Peyer's patch (tissue), 4 donors: ENCODE measurements at regions not wholly inside any gene's neighbourhood (a gene's known extent, or its start where the extent isn't known, plus 50 kb on each side); places are given as distances from the start of the nearest gene placed in this dataset.

Experiments
- DNase-seq, 3 donors: peaks; one replicate each; pipeline ENCODE4 v3.0.0-alpha.2; 2017 to 2019
- H3K27ac ChIP-seq, 4 donors: fragments of 200-600 bp; sonication (generic); one replicate each; pipeline ENCODE4 v1.5.1; 2016 to 2019
- H3K27me3 ChIP-seq, 2 donors: fragments of 200-600 bp; sonication (generic); one replicate each; pipeline ENCODE4 v1.5.1; 2019
- H3K36me3 ChIP-seq, 3 donors: fragments of 200-600 bp; sonication (generic); one replicate each; pipeline ENCODE4 v1.5.1; 2016 to 2019
- H3K4me1 ChIP-seq, 4 donors: fragments of 200-600 bp; sonication (generic); one replicate each; pipeline ENCODE4 v1.5.1; 2016 to 2019
- H3K4me3 ChIP-seq, 4 donors: fragments of 200-600 bp; sonication (generic); 1 replicate in 3 of 4; 2 replicates in 1 of 4; pipeline ENCODE4 v1.5.1; 2016 to 2019; ENCODE audit warnings: mild to moderate bottlenecking in 1 of 4
- H3K9me3 ChIP-seq, 4 donors: fragments of 200-600 bp; sonication (generic); one replicate each; pipeline ENCODE4 v1.5.1; 2016 to 2019; ENCODE audit warnings: mild to moderate bottlenecking in 1 of 4
- POLR2A ChIP-seq, 2 donors: fragments of 450-650 bp; IDR thresholded peaks; one replicate each; pipeline ENCODE4 v1.5.1; 2017; ENCODE audit warnings: antibody characterized with exemption in 2 of 2, mild to moderate bottlenecking in 2 of 2, moderate library complexity in 2 of 2
- TF ChIP-seq, protein P1 (sequence below), 6 experiments: fragments of 450-650 bp in 4 of 6; fragments of 200-600 bp in 2 of 6; sonication (generic) in 1 of 6; IDR thresholded peaks; one replicate each; pipeline ENCODE4 v1.5.1; 2017 to 2019; ENCODE audit warnings: antibody characterized with exemption in 6 of 6, mild to moderate bottlenecking in 3 of 6, moderate library complexity in 1 of 6

GRCh38 chr18:27871726-27872125 is 305.2 kb downstream of the CDH2 start:
- TF ChIP-seq POLR2A (IDR thresholded peaks at IDR 0.05), result no peak
- TF ChIP-seq, protein P1, sequence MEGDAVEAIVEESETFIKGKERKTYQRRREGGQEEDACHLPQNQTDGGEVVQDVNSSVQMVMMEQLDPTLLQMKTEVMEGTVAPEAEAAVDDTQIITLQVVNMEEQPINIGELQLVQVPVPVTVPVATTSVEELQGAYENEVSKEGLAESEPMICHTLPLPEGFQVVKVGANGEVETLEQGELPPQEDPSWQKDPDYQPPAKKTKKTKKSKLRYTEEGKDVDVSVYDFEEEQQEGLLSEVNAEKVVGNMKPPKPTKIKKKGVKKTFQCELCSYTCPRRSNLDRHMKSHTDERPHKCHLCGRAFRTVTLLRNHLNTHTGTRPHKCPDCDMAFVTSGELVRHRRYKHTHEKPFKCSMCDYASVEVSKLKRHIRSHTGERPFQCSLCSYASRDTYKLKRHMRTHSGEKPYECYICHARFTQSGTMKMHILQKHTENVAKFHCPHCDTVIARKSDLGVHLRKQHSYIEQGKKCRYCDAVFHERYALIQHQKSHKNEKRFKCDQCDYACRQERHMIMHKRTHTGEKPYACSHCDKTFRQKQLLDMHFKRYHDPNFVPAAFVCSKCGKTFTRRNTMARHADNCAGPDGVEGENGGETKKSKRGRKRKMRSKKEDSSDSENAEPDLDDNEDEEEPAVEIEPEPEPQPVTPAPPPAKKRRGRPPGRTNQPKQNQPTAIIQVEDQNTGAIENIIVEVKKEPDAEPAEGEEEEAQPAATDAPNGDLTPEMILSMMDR (IDR thresholded peaks at IDR 0.05), result no peak
- no peak overlapping the region for H3K4me3 ChIP-seq
- H3K27me3 ChIP-seq, result no peaks in the 10 kb centered on the region
- H3K4me1 ChIP-seq, result no peaks in the 10 kb centered on the region
- H3K36me3 ChIP-seq, result no peaks in the 10 kb centered on the region
- no peak for DNase-seq
- no peak overlapping the region for H3K27ac ChIP-seq
- H3K9me3 ChIP-seq, result no peaks in the 10 kb centered on the region

GRCh38 chr18:27869735-27870134 is 307.2 kb downstream of the CDH2 start:
- no peak for DNase-seq
- TF ChIP-seq POLR2A (IDR thresholded peaks at IDR 0.05), result no peak
- TF ChIP-seq, protein P1 (IDR thresholded peaks at IDR 0.05), result no peak
- Histone ChIP-seq H3K9me3 (no peaks in the 10 kb centered on the region), H3K36me3 (no peaks in the 10 kb centered on the region), H3K27ac (no peak overlapping the region), H3K27me3 (no peaks in the 10 kb centered on the region), H3K4me1 (no peaks in the 10 kb centered on the region), H3K4me3 (no peak overlapping the region)

DNA sequence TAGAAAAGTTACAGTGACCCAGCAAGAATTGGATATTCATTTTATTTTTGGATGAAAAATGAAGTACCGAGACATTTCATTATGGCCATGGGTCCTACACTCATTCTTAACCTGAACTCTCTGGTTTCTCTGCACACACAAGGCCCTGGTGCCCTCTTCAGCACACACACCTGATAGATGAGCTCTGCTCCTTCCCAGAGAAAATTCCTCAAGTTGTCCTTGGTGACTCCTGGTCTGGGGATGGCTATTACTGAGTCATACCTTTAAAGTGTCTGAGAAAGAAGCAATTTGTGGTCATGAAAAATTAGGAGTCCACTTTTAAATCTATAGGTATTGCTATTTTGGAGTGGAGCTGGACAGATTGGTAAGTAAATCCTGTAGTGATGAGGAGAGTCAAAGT is 311.5 kb downstream of the CDH2 start:
- no peaks in the 10 kb centered on the region for H3K27me3 ChIP-seq
- H3K4me1 ChIP-seq, result no peaks in the 10 kb centered on the region
- no peak for DNase-seq
- TF ChIP-seq POLR2A (IDR thresholded peaks at IDR 0.05), result no peak
- no peak overlapping the region for H3K27ac ChIP-seq
- no peak overlapping the region for H3K4me3 ChIP-seq
- H3K9me3 ChIP-seq, result no peaks in the 10 kb centered on the region
- H3K36me3 ChIP-seq, result no peaks in the 10 kb centered on the region

DNA sequence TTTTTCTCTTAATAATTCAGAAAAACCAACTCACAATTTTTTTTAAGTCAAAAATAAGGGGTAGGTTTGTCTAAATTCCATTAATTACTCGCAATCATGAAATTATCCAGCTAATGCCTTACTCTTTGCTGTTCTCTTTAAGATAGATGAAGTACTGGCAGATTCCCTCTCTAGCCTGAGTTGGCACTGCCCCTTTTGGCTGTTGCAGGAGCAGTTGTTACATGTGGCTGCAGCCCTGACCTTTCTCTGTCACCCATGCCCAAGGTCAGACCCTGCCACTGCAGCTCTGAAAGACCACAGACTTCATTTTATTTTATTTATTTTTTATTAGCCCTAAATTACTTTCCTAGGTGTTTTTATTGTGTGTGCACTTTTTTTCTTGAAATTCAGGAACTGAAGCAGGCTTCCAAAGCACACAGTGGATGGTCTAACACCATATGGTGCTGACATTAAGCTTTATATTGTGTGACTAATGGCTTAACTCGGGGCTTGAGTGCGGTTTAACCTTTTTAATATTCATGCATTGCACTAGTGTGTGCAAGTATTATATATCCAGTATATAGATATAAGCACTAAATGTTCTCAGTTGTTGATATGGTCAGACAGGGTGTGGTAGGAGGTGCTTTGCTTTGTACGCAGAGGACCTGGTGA is 313.0 kb downstream of the CDH2 start:
- no peaks in the 10 kb centered on the region for H3K9me3 ChIP-seq
- no peak overlapping the region for H3K4me3 ChIP-seq
- H3K27ac ChIP-seq, result no peak overlapping the region
- no peaks in the 10 kb centered on the region for H3K4me1 ChIP-seq
- no peaks in the 10 kb centered on the region for H3K27me3 ChIP-seq
- DNase-seq, result no peak
- H3K36me3 ChIP-seq, result no peaks in the 10 kb centered on the region
- no peak for TF ChIP-seq POLR2A (IDR thresholded peaks at IDR 0.05)
- TF ChIP-seq, protein P1 (IDR thresholded peaks at IDR 0.05), result no peak

- no peak for DNase-seq
- TF ChIP-seq, protein P1 (IDR thresholded peaks at IDR 0.05), result no peak
- no peak for TF ChIP-seq POLR2A (IDR thresholded peaks at IDR 0.05)
- Histone ChIP-seq H3K9me3 (no peaks in the 10 kb centered on the region), H3K27me3 (no peaks in the 10 kb centered on the region), H3K4me3 (no peak overlapping the region), H3K36me3 (no peaks in the 10 kb centered on the region), H3K4me1 (no peaks in the 10 kb centered on the region), H3K27ac (no peak overlapping the region)
Observed at GRCh38 chr18:27862041-27862682, 314.8 kb downstream of the CDH2 start.

GRCh38 chr18:27861539-27861938 is 315.4 kb downstream of the CDH2 start:
- no peaks in the 10 kb centered on the region for H3K4me1 ChIP-seq
- H3K27me3 ChIP-seq, result no peaks in the 10 kb centered on the region
- H3K4me3 ChIP-seq, result no peak overlapping the region
- TF ChIP-seq POLR2A (IDR thresholded peaks at IDR 0.05), result no peak
- TF ChIP-seq, protein P1 (IDR thresholded peaks at IDR 0.05), result no peak
- no peaks in the 10 kb centered on the region for H3K36me3 ChIP-seq
- H3K27ac ChIP-seq, result no peak overlapping the region
- H3K9me3 ChIP-seq, result no peaks in the 10 kb centered on the region
- DNase-seq, result no peak
